ENCODE measurements at regions not wholly inside any gene's neighbourhood (a gene's known extent, or its start where the extent isn't known, plus 50 kb on each side); places are given as distances from the start of the nearest gene placed in this dataset.
A peak's percentile ranks its signal among the peaks of the same experiment; 100 is the strongest.

DNA sequence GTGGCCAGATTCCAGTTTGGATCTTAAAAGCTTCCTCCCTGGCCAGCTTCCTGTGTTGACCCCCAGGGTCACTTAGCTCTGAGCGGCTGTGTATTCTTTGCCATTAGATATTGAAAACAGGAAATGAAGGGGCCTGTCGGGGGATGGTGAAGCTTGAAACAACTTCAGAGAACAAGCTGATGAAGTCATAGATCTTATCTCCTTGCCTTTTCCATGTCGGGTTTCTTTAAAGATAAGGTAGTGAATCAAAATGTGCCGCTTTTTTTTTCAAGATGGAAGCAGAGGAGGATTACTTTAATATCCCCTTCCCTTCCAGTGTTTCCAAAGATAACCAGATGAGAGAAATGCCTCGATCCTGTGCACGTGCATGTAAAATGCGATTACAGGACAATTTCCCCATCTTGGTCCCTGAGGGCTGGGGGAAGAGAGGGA is 508.5 kb downstream of the MID1IP1 start (continued):
- TF ChIP-seq, protein P1, sequence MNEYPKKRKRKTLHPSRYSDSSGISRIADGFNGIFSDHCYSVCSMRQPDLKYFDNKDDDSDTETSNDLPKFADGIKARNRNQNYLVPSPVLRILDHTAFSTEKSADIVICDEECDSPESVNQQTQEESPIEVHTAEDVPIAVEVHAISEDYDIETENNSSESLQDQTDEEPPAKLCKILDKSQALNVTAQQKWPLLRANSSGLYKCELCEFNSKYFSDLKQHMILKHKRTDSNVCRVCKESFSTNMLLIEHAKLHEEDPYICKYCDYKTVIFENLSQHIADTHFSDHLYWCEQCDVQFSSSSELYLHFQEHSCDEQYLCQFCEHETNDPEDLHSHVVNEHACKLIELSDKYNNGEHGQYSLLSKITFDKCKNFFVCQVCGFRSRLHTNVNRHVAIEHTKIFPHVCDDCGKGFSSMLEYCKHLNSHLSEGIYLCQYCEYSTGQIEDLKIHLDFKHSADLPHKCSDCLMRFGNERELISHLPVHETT (CRISPR knock-in tag; conservative IDR thresholded peaks at IDR 0.05 in 1 of 2, IDR thresholded peaks at IDR 0.05 in 1 of 2), result no peak
- TF ChIP-seq SMARCB1 (IDR thresholded peaks at IDR 0.05; ENCODE audit: insufficient read length, low read depth) (no peak), THRAP3 (IDR thresholded peaks at IDR 0.05; ENCODE audit: borderline replicate concordance) (no peak), ETV5 (CRISPR knock-in tag; IDR thresholded peaks at IDR 0.05; ENCODE audit: low read depth) (no peak), GABPA (tag; conservative IDR thresholded peaks at IDR 0.05; ENCODE audit: low read depth) (peak; percentile 71), MIER1 (IDR thresholded peaks at IDR 0.05; ENCODE audit: low read depth) (no peak), MTF1 (CRISPR knock-in tag; IDR thresholded peaks at IDR 0.05; ENCODE audit: borderline replicate concordance) (no peak), LEF1 (IDR thresholded peaks at IDR 0.05) (peak; percentile 33; the same call in 1 of the 2 replicates), SMAD1 (IDR thresholded peaks at IDR 0.05; ENCODE audit: low read depth, low read length, partially characterized antibody) (no peak), ZNF431 (CRISPR knock-in tag; IDR thresholded peaks at IDR 0.05) (no peak), FOS (IDR thresholded peaks at IDR 0.05; ENCODE audit: extremely low read depth, insufficient read length) (no peak), ZNF133 (CRISPR knock-in tag; IDR thresholded peaks at IDR 0.05) (no peak), SIN3B (IDR thresholded peaks at IDR 0.05; ENCODE audit: low read depth) (no peak), NEUROD1 (IDR thresholded peaks at IDR 0.05; ENCODE audit: borderline replicate concordance, low read depth, low read length, partially characterized antibody) (no peak), ARNT (IDR thresholded peaks at IDR 0.05) (no peak), CREBBP (IDR thresholded peaks at IDR 0.05; ENCODE audit: low read depth, low read length) (no peak), MAFF (IDR thresholded peaks at IDR 0.05; ENCODE audit: low read length) (no peak), NRF1 (conservative IDR thresholded peaks at IDR 0.05 in 1 of 2, IDR thresholded peaks at IDR 0.05 in 1 of 2) (no peak)
- TF ChIP-seq, protein P2, sequence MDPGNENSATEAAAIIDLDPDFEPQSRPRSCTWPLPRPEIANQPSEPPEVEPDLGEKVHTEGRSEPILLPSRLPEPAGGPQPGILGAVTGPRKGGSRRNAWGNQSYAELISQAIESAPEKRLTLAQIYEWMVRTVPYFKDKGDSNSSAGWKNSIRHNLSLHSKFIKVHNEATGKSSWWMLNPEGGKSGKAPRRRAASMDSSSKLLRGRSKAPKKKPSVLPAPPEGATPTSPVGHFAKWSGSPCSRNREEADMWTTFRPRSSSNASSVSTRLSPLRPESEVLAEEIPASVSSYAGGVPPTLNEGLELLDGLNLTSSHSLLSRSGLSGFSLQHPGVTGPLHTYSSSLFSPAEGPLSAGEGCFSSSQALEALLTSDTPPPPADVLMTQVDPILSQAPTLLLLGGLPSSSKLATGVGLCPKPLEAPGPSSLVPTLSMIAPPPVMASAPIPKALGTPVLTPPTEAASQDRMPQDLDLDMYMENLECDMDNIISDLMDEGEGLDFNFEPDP (CRISPR knock-in tag; IDR thresholded peaks at IDR 0.05), result no peak
- TF ChIP-seq, protein P3, sequence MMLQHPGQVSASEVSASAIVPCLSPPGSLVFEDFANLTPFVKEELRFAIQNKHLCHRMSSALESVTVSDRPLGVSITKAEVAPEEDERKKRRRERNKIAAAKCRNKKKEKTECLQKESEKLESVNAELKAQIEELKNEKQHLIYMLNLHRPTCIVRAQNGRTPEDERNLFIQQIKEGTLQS (IDR thresholded peaks at IDR 0.05), result peak; percentile 44; the same call in 1 of the 2 replicates
- TF ChIP-seq, protein P3 (CRISPR knock-in tag; conservative IDR thresholded peaks at IDR 0.05), result no peak
- TF ChIP-seq, protein P4, sequence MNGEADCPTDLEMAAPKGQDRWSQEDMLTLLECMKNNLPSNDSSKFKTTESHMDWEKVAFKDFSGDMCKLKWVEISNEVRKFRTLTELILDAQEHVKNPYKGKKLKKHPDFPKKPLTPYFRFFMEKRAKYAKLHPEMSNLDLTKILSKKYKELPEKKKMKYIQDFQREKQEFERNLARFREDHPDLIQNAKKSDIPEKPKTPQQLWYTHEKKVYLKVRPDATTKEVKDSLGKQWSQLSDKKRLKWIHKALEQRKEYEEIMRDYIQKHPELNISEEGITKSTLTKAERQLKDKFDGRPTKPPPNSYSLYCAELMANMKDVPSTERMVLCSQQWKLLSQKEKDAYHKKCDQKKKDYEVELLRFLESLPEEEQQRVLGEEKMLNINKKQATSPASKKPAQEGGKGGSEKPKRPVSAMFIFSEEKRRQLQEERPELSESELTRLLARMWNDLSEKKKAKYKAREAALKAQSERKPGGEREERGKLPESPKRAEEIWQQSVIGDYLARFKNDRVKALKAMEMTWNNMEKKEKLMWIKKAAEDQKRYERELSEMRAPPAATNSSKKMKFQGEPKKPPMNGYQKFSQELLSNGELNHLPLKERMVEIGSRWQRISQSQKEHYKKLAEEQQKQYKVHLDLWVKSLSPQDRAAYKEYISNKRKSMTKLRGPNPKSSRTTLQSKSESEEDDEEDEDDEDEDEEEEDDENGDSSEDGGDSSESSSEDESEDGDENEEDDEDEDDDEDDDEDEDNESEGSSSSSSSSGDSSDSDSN (IDR thresholded peaks at IDR 0.05; ENCODE audit: borderline replicate concordance in 1 of 2, low read depth in 2 of 2, low read length in 2 of 2), result no peak
- TF ChIP-seq, protein P5, sequence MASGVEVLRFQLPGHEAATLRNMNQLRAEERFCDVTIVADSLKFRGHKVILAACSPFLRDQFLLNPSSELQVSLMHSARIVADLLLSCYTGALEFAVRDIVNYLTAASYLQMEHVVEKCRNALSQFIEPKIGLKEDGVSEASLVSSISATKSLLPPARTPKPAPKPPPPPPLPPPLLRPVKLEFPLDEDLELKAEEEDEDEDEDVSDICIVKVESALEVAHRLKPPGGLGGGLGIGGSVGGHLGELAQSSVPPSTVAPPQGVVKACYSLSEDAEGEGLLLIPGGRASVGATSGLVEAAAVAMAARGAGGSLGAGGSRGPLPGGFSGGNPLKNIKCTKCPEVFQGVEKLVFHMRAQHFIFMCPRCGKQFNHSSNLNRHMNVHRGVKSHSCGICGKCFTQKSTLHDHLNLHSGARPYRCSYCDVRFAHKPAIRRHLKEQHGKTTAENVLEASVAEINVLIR (CRISPR knock-in tag; IDR thresholded peaks at IDR 0.05), result no peak
